ENCODE measurements at regions not wholly inside any gene's neighbourhood (a gene's known extent, or its start where the extent isn't known, plus 50 kb on each side); places are given as distances from the start of the nearest gene placed in this dataset.

GRCh38 chr2:83394134-83394904 lies 1064.8 kb downstream of the SUCLG1 start:
- TF ChIP-seq, protein P1, sequence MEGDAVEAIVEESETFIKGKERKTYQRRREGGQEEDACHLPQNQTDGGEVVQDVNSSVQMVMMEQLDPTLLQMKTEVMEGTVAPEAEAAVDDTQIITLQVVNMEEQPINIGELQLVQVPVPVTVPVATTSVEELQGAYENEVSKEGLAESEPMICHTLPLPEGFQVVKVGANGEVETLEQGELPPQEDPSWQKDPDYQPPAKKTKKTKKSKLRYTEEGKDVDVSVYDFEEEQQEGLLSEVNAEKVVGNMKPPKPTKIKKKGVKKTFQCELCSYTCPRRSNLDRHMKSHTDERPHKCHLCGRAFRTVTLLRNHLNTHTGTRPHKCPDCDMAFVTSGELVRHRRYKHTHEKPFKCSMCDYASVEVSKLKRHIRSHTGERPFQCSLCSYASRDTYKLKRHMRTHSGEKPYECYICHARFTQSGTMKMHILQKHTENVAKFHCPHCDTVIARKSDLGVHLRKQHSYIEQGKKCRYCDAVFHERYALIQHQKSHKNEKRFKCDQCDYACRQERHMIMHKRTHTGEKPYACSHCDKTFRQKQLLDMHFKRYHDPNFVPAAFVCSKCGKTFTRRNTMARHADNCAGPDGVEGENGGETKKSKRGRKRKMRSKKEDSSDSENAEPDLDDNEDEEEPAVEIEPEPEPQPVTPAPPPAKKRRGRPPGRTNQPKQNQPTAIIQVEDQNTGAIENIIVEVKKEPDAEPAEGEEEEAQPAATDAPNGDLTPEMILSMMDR (IDR thresholded peaks at IDR 0.05), result no peak
- no peak for TF ChIP-seq POLR2A (IDR thresholded peaks at IDR 0.05)
- no peak for TF ChIP-seq EP300 (IDR thresholded peaks at IDR 0.05)
